Tibial nerve (tissue), 4 donors: ENCODE measurements at regions not wholly inside any gene's neighbourhood (a gene's known extent, or its start where the extent isn't known, plus 50 kb on each side); places are given as distances from the start of the nearest gene placed in this dataset.

Source experiments
- DNase-seq, 2 donors: peaks; one replicate each; pipeline ENCODE4 v3.0.0-alpha.2; 2019; ENCODE audit warnings: low spot score in 2 of 2
- H3K27ac ChIP-seq, 4 donors: fragments of 200-600 bp; sonication (generic) in 3 of 4; one replicate each; pipeline ENCODE4 v1.5.1; 2017 to 2019; ENCODE audit warnings: mild to moderate bottlenecking in 1 of 4
- H3K27me3 ChIP-seq, 2 donors: fragments of 200-600 bp; sonication (generic) in 1 of 2; one replicate each; pipeline versions ENCODE4 v1.5.1 to v1.6.0; 2017 to 2019
- H3K36me3 ChIP-seq, 3 donors: fragments of 200-600 bp; sonication (generic); one replicate each; pipeline ENCODE4 v1.5.1; 2018 to 2019
- H3K4me1 ChIP-seq, 4 donors: fragments of 200-600 bp; sonication (generic) in 3 of 4; one replicate each; pipeline ENCODE4 v1.5.1; 2017 to 2019
- H3K4me3 ChIP-seq, 4 donors: fragments of 200-600 bp; sonication (generic) in 3 of 4; one replicate each; pipeline ENCODE4 v1.5.1; 2017 to 2019; ENCODE audit warnings: mild to moderate bottlenecking in 1 of 4, moderate library complexity in 1 of 4
- H3K9me3 ChIP-seq, 4 donors: fragments of 200-600 bp; sonication (generic) in 3 of 4; one replicate each; pipeline ENCODE4 v1.5.1; 2017 to 2019
- EP300 ChIP-seq, 2 donors: sonication (generic); formaldehyde crosslinking; IDR thresholded peaks; one replicate each; pipeline ENCODE4 v1.6.1; 2017; ENCODE audit warnings: antibody characterized with exemption in 2 of 2, mild to moderate bottlenecking in 1 of 2
- POLR2A ChIP-seq, 2 donors: fragments of 450-650 bp; IDR thresholded peaks; one replicate each; pipeline ENCODE4 v1.6.1; 2017; ENCODE audit warnings: antibody characterized with exemption in 2 of 2, mild to moderate bottlenecking in 2 of 2, moderate library complexity in 2 of 2
- WGBS, 2 donors: methylation state at CpG; one replicate each; pipeline ENCODE4 v1.1.5; 2018; 5-methylcytosine and 5-hydroxymethylcytosine counted together
- TF ChIP-seq, protein P1 (sequence below), 5 experiments: fragments of 200-600 bp in 3 of 5; fragments of 450-650 bp in 2 of 5; sonication (generic) in 3 of 5; IDR thresholded peaks; one replicate each; pipeline ENCODE4 v1.5.1; 2016 to 2019; ENCODE audit warnings: antibody characterized with exemption in 5 of 5, mild to moderate bottlenecking in 3 of 5, moderate library complexity in 2 of 5

DNA sequence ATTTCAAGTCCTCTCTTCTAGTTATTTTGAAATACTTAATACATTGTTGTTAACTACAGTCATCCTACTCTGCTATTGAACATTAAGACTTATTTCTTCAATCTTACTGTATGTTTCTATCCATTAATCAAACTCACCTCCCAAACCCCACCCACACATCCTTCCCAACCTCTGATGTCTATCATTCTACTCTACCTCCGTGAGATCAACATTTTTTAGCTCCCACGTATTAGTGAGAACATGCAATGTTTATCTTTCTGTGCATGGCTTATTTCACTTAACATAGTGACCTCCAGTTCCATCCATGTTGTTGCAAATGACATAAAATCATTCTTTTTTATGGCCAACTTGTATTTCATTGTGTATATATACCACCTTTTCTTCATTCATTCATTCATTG lies 236.6 kb upstream of the CTNNB1 start:
- Histone ChIP-seq H3K4me3 (no peak overlapping the region), H3K4me1 (no peaks in the 10 kb centered on the region), H3K27me3 (no peaks in the 10 kb centered on the region), H3K27ac (no peak overlapping the region), H3K36me3 (no peaks in the 10 kb centered on the region), H3K9me3 (peaks cover 0 to 21% (median 3%) of the 10 kb centered on the region in 4 donors)
- TF ChIP-seq EP300 (IDR thresholded peaks at IDR 0.05) (no peak), POLR2A (IDR thresholded peaks at IDR 0.05) (no peak)
- TF ChIP-seq, protein P1, sequence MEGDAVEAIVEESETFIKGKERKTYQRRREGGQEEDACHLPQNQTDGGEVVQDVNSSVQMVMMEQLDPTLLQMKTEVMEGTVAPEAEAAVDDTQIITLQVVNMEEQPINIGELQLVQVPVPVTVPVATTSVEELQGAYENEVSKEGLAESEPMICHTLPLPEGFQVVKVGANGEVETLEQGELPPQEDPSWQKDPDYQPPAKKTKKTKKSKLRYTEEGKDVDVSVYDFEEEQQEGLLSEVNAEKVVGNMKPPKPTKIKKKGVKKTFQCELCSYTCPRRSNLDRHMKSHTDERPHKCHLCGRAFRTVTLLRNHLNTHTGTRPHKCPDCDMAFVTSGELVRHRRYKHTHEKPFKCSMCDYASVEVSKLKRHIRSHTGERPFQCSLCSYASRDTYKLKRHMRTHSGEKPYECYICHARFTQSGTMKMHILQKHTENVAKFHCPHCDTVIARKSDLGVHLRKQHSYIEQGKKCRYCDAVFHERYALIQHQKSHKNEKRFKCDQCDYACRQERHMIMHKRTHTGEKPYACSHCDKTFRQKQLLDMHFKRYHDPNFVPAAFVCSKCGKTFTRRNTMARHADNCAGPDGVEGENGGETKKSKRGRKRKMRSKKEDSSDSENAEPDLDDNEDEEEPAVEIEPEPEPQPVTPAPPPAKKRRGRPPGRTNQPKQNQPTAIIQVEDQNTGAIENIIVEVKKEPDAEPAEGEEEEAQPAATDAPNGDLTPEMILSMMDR (IDR thresholded peaks at IDR 0.05): no peak
- DNase-seq: no peak
- WGBS, 2 donors: 85 to 90% methylated on average over 2 of the region's 2 CpGs

DNA sequence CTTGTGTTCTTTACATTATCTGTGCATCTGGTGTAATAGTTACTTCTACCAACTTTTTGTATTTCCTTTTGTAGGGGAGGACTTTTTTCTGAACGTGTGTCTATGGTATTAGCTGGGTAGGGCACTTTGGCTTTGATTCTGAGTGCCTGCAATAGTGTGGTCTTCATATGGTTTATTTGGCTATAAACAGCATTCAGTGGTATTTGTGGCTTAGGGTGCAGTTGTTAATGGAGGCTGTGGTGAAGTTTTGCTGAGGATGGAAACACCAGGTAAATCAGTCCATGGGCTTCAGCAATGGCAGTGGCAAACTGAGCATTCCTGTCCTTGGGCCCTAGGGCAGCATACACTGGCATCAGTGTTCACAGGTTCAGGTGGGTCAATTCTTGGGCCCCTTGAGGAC lies 230.6 kb upstream of the CTNNB1 start:
- TF ChIP-seq POLR2A (IDR thresholded peaks at IDR 0.05): no peak
- TF ChIP-seq EP300 (IDR thresholded peaks at IDR 0.05): no peak
- TF ChIP-seq, protein P1 (IDR thresholded peaks at IDR 0.05): no peak
- Histone ChIP-seq H3K27ac (no peak overlapping the region), H3K27me3 (no peaks in the 10 kb centered on the region), H3K4me3 (no peak overlapping the region), H3K4me1 (peaks cover 0 to 34% (median 24%) of the 10 kb centered on the region in 4 donors), H3K9me3 (peaks cover 0 to 5% (median 2%) of the 10 kb centered on the region in 4 donors), H3K36me3 (no peaks in the 10 kb centered on the region)
- DNase-seq: no peak
- 64 to 73% methylated on average over 1 of the region's 1 CpG for WGBS, 2 donors

DNA sequence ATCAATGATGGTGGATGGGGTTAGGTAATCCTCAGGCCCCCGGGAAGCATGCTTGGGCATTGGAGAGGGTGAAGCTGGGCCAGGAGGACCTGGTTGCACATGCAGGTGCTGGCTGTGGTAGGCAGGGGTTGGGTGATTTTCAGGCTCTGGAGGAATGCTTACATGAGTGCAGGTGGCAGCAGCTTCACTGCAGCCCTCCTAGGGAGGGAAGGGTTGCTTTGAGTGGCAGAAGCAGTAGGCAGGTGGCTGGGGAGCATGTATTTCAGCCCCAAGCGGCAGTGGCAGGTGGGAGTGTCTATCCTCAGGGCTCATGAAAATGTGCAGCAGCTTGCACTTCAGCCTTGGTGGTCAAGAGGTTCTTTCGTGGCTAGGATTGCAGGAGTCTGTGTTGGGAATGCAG lies 230.0 kb upstream of the CTNNB1 start:
- no peak overlapping the region for H3K4me3 ChIP-seq
- whole genome bisulfite sequencing, 2 donors: 87 to 95% methylated on average over 3 of the region's 3 CpGs
- H3K27me3 ChIP-seq: no peaks in the 10 kb centered on the region
- no peaks in the 10 kb centered on the region for H3K9me3 ChIP-seq
- TF ChIP-seq EP300 (IDR thresholded peaks at IDR 0.05): no peak
- H3K27ac ChIP-seq: no peak overlapping the region
- no peak for DNase-seq
- H3K4me1 ChIP-seq: peaks cover 0 to 34% (median 24%) of the 10 kb centered on the region in 4 donors
- no peaks in the 10 kb centered on the region for H3K36me3 ChIP-seq

DNA sequence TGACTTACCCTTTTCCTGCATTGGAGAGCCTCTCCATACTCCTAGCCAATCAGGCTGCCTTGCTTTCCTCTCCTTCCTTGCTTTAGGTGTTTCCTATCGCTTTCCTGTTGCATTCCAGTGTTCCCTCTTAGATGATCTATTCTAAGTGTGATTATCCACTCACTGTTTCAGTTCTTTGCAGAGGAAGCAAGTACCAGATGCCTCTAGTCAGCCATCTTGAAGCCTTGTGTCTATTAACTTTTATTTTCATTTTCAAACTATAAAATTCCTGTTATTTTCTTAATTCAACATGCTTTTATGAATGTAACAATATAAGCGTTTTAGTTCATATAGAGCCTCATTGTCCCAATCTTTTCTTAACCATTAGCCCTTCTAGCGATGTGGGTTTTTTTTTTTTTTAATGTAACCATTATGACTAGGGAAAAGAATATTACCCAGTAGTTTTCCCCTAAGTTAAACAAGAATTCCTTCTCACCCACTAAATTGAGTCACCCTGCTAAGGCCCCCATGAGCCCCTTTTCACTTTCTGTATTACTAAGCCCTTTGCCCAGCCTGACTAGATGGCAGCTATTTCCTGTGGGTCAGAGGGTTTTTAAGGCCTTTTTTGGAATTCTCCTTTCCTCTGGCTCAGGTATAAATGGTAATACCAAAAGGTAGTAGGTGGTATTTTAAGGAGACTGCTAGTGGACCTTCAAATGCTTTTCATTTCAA lies 229.4 kb upstream of the CTNNB1 start:
- Histone ChIP-seq H3K27ac (no peak overlapping the region), H3K9me3 (no peaks in the 10 kb centered on the region), H3K27me3 (no peaks in the 10 kb centered on the region), H3K4me3 (no peak overlapping the region), H3K36me3 (no peaks in the 10 kb centered on the region), H3K4me1 (peaks cover 0 to 34% (median 24%) of the 10 kb centered on the region in 4 donors)
- no peak for DNase-seq
- WGBS, 2 donors: 68 to 69% methylated on average over 3 of the region's 3 CpGs
- TF ChIP-seq, protein P1 (IDR thresholded peaks at IDR 0.05): no peak
- TF ChIP-seq EP300 (IDR thresholded peaks at IDR 0.05): no peak
- no peak for TF ChIP-seq POLR2A (IDR thresholded peaks at IDR 0.05)

DNA sequence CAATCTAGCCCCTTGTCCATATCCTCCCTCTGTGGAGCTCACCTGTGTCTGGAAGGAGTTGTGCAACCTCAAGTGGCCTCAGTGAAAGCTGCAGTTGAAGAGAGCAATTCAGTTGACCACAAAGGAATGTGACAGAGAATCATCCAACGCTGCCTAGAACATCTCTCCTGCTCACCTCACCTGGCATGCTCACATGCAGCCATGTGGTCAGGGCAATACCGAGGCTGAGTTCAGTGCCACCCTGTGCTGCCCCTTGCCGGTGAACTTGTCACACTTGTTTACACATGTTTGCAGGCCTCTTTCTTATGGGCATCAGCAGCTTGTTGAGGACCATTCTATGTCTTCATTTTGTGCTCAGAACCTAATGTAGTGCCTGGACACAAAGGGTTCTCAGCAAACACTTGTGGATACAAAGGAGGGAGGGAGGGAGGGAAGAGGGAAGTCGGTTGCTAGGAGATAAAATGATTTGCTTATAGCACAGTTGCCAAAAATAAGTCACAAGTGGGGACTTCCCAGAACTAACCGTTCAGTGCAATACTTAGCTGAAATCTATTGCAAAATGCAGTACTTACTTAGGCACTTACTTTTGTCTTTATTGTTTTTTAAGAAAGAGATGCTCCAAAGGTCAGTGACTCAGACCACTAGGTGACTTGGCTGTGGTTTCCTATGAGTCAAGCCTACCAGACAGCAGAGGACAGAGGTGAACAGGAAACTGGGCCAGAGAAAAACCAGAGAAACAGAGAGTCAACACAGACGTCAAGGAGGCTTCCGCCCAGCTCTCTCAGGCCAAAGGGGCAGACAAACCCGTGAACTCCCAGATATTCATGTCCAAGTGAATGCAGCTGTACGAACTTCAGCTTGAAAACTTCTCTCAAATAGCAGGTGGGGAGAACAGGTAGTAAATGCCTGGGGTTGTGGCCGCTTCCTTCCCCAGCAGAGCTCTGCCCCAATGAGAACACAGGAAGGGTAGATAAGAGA lies 227.8 kb upstream of the CTNNB1 start:
- 27 to 32% methylated on average over 10 of the region's 10 CpGs for WGBS, 2 donors
- Histone ChIP-seq H3K4me3 (no peak overlapping the region), H3K36me3 (no peaks in the 10 kb centered on the region), H3K9me3 (no peaks in the 10 kb centered on the region), H3K27me3 (no peaks in the 10 kb centered on the region), H3K27ac (peak overlapping the region in 3 of 4 donors; percentile 58 to 73 (median 61)), H3K4me1 (peaks cover 0 to 38% (median 24%) of the 10 kb centered on the region in 4 donors)
- TF ChIP-seq POLR2A (IDR thresholded peaks at IDR 0.05): no peak
- TF ChIP-seq EP300 (IDR thresholded peaks at IDR 0.05): peak; percentile 92 to 98
- TF ChIP-seq, protein P1 (IDR thresholded peaks at IDR 0.05): peak in 1 of 5 experiments; percentile 20
- DNase-seq: peak; percentile 64 to 88
